NCI-H2107 treated with DMSO at 0.1 percent for 48 hours (cell line): ENCODE measurements at regions not wholly inside any gene's neighbourhood (a gene's known extent, or its start where the extent isn't known, plus 50 kb on each side); places are given as distances from the start of the nearest gene placed in this dataset.
"Not testable (repeated sequence)": the region's sequence is repeated elsewhere in the genome, so short reads cannot be mapped to it uniquely, and the experiment has no call there.

ENCODE experiments used
- DNase-seq: peaks from one replicate; lab custom pipeline; 2025; ENCODE audit not compliant: unreplicated experiment; lab: John Stamatoyannopoulos, UW

DNA sequence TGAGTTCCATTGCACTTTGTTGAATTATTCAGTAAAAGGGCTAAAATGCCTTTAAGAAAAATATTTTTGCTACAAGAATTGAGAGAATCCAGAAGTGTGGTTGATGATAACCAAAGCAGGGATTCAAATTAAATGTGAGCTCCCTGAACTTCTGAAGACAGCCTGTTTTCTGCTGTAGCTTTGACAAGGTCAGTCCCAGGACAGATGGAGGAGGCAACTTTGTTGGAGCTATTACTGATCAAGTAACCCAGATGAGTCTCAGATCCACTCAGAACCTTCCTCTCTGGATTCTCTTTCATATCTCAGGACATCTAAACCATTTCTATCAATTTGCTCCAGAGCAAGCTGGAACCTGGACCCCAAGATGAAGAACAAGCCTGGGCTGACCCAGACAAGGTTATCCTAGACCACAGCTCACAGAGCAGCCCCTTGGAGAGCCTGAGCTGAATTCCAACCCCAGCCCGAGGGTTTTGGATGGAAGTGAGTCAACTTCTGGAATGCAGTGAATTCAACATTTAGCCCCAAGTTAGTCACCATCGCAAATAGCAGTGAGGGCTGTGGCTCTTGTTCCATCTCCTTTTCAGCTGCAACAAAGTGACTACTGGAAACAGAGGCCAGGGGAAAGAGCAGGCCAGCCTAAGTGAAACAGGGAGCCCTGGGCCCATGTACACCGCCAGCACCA, 137.8 kb upstream of the TSC22D1 start:
- no peak for DNase-seq

DNA sequence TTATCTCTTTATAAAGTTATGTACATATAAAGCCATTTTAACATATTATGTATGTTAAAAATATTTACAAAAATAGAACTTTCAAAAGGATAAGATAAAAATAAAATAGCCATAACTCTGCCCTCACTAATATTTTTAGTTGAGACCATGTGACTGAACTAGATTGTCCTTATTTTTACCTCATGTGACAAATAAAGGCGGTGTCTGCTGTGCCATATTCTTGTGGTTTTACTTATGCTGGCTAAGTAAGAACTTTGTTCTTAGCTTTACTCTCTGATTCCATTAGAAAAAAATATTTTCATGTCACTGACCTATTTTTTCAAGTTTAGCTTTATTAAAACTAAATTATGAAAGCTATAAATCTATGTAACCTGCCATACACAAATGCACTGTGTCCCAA, 135.6 kb upstream of the TSC22D1 start:
- no peak for DNase-seq

DNA sequence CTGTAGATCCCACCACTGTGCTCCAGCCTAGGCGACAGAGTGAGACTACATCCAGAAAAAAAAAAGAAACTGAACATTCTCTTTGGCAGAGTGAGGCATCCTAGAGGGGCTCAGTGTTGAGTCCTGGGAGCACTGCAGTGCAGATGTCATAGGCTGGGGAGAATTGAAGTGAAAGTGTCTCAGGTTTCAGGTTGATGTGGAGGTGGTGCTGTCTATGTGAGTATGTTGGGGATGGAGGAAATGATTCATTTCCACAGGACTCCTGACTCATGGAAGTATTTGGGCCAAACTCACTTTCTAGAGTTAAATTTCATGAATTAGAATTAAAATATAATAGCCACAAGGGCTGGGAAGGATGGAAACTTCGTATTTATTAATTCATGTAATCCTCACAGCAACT, 134.4 kb upstream of the TSC22D1 start:
- DNase-seq, result no peak

DNA sequence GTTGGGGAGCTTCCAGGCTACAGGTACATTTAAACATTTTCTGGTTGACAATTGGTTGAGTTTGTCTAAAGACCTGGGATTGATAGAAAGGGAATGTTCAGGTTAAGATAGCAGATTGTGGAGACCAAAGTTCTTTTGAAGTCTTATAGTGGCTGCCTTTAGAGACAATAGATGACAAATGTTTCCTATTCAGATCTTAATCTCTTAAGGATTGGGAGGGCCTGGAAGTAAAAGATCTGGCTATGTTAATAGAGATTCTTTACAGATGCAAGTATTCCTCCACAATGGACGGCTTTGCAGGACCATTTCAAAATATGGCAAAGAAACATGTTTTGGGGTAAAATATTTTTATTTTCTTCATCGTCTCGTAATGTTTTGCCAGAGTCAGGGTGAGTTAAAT, 128.7 kb upstream of the TSC22D1 start:
- not testable (repeated sequence) for DNase-seq

DNA sequence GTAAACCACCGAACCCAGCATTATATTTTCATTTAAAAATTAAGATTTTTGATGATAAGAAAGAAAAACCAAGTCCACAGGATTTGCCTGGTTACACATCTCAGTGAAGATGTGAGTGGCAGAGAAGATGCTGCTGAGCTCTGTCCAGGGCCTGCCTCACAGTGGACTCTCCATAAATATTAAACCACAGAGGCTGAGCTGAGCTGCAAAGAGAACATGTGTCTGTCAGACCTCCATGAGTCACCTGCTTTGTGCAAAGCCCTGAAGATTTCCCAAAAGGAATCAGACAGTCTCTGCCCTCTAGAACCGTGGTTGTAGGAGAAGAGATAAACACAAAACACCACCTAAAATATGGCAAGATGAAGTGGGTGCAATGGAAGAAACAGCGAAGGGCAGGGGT, 127.2 kb upstream of the TSC22D1 start:
- no peak for DNase-seq

DNA sequence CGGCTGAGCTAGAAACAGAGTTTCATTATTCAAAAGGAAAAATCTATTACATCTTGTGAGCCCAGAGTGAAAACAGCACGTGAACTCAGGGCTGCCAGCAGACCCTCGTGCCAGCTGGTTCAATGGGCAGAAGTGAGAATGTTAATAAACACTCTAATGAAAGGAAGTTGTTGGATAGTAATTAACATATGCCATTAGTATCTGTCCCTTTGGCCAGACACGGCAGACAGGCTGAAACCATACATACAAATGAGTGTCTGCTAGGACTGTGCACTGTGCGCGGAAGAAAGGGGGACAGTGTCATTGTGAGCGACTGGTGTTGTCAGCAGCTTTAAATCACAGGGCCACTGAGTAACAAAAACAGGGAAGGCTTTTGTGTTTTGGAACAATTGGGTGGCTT, 121.9 kb upstream of the TSC22D1 start:
- DNase-seq, result no peak

DNA sequence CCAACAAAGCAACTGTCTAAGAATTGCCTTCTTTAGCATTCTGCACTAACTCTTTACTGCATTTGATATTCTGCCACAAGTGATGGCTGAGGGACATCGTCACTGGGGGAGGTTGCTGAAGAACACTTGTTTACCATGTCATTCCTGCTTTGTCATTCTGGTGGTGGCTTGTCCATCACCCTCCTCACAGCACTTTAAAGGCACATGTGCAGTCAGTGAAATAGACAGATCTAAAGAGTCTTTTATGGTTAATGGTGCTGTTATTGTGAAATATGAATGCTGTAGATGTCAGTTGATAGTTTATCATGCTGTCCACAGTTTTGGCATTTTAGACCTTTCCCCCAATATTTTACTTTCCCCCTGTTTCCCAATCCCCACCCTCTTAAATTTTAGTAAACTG, 120.9 kb upstream of the TSC22D1 start:
- DNase-seq, result no peak

DNA sequence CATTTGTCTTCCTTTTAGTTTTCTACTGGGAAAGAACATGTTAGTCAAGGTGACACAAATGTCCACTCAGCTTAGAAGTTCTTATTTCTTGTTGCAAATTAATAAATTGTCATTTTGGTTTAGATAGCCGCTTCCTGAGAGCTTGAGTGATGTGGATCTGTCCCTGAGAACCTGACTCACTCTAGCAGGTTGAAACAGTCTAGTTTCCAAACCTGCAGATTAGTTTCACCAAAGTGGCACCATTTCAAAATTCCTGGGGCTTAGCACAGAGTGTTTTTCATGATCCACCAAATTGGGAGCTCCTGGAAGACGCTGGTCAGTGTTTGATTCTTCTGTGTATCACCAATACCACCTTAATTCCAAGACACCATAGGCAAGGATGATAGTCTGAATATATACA, 119.4 kb upstream of the TSC22D1 start:
- DNase-seq, result no peak

DNA sequence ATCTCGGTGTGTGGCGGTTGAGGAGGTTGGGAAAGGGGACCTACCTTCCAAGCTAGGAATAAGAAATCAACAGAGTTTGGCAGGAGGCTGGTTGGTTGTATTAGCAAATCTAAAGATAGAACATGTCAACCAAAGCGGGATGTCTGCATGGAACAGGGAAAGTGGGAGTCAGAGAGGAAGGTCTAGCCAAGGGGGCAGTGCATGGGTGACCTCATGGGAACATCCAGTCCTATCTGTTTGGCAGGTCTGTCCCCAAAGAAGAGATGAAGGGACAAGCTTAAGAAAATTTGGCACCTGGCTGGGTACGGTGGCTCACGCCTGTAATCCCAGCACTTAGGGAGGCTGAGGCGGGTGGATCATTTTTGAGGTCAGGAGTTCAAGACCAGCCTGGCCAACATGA, 118.7 kb upstream of the TSC22D1 start:
- no peak for DNase-seq

DNA sequence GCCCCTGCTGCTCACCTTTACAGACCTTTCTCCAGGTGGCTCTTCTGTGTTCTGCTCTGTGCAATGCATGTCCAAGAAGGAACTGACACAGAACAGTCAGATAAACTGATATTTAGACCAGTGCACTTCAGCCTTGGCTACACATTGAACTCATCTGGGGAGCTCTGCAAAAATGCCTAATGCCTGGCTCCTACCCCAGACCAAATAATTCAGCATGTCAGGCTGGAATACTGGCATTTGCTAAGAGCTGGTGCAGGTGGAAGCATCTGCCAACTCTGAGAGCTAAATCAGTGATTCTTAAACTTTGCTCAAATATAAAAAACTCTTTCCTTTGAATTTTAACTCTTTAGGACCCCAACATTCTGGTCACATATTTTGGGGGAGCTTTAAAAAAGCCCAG, 118.2 kb upstream of the TSC22D1 start:
- DNase-seq, result no peak

DNA sequence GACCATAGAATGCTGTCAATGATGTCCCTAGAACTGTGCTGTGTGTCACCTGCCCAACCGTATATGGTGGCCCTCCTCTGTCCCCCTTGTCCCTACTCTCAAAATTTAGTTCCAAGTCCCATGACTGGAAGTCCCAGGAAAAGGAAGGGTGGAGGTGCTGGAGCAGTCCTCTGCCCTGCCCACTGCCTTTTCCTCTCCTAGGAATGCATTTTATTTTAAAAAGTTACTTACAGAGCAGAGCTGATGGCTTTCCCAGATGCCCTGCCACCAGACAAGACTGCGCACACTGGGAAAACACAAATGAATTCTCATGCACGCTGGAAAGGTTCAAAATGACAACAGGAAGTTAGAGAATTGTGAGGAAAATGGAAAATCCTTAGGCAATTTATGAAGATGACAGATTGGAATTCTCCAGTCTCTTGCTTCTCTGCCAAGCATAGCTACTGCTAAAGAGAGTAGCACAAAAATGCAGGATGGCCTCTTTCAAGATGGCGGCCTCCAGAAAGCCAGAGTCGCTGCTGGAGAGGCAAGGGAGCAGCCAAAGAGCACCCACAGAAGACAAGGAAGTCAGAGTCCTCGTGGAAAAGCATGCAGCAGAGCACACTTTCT, 117.1 kb upstream of the TSC22D1 start:
- DNase-seq, result no peak

DNA sequence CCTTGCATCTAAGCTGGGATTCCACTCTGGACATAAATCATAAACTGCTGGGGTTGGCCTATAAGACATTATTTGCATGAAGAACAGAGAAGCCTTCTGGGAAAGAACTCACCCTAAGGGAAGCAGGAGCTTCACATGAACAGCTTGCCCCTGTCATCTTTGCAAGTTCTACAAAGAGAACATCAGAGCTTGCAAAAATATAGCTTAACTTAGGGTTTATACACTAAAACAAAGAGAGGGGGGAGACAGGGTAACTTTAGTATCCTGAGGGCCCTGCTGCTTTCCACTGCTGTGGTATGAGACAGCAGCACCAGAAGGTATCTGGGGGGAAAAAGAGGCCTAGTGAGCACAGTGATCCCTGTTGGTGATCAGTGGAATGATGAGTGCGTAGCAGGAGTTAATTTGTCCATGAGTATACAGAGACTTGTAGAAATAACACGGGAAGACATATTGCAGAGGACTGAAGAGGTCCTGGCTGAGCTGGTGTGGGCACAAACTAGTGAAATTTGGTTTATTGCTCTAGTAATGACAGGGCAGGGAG, 116.1 kb upstream of the TSC22D1 start:
- no peak for DNase-seq

DNA sequence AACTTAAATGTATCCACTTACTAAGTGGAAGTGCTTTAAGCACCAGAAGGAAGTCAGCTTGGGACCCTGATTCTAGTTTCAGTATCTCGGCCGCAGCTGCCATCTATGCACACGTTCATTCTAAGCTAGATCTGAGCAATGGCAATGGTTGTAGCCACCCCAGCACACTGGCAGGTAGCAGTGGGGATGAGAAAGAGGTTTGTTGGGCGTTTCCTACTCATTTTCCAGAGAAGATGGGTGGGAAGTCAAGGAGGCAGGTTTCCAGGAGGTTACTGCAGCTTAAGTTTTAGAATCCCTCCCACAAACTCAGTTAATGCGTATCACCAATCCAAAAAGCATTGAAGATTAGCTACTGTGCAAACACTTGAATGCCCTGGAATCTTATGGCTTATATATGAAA, 114.2 kb upstream of the TSC22D1 start:
- DNase-seq, result no peak

DNA sequence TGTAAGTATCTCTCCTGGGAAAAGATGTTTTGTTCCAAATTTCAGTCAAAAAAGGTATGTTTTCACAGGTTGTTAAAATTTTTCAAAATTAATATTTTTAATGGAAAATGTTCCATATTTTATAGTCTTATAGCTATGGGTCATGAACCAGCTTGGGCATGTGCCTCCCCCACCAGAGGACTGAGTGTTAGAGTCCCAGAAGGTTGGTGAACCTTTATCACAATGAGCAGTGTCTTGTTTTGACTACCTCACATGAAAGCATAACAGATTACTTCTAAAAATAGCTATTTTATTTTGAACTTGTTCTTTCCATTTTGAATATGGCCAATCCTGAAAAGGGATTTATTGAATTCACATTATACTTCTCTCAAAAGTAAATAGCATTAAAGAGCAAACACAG, 112.5 kb upstream of the TSC22D1 start:
- no peak for DNase-seq

DNA sequence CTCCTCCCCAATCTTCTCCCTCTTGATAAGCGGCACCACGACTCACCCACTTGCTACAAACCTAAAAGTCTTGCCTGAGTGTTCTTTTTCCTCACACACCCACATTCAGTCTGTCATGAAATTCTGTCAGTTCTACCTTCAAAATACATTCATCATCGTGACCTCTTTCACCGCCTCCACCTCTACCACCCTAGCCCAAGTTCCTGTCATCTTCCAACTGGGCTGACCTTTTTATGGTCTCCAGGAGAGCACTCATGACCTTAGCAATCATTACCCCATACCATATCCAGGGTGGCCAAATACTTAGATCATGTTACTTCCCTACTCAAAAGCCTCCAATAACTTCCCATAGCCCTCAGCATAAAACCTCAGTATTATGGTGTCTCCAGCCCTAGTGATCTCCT, 110.4 kb upstream of the TSC22D1 start:
- DNase-seq, result no peak

DNA sequence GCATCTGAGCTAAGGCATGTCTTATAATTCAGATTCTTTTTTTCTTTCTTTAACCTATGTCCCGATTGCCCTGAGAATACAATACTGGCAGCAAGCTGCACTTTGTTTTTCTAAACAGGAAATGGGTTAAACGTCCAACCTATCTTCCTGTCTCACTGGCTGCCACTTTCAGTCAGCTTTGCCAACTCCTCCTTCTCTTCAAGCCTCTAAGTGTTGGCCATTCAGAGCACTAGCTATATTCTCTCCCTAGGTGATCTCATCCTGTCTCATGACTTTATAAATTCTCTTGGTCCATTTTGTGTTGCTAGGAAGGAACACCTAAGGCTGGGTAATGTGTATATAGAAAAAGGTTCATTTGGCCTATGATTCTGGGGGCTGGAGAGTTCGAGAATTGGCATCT, 109.5 kb upstream of the TSC22D1 start:
- DNase-seq, result no peak

DNA sequence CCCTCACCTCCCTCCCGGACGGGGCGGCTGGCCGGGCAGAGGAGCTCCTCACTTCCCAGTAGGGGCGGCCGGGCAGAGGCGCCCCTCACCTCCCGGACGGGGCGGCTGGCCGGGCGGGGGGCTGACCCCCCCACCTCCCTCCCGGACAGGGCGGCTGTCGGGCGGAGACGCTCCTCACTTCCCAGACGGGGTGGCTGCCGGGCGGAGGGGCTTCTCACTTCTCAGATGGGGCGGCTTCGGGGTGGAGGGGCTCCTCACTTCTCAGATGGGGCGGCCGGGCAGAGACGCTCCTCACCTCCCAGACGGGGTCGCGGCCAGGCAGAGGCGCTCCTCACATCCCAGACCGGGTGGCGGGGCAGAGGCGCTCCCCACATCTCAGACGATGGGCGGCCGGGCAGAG, 106.3 kb upstream of the TSC22D1 start:
- DNase-seq, result not testable (repeated sequence)

DNA sequence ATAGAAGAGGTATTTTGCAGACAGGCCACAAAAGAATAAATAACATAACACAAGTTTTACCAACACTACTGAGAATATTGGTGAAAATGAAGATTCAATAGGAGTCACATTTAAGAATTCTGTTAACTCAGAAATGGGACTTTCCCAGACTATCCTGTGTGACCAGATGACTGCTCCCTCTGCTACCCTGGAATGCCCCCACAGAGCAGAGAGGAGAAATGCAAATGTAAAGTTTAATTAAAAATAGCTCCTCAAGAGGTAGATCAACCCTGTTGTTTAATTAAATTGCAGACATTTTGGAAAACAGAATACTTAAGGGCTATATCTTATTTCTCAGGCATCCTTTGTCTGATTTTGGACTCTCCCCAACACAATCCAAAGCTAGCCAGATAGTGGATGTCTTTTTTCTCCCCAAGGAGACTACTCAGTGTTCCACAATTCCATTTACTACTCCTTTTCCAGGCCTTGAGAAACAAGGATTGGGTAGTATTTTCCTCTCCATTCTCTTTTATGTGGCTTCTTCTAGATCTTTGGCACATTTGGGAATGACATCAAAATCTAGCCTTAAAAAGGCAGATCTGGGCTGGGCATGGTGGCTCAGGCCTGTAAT, 104.7 kb upstream of the TSC22D1 start:
- DNase-seq, result no peak

DNA sequence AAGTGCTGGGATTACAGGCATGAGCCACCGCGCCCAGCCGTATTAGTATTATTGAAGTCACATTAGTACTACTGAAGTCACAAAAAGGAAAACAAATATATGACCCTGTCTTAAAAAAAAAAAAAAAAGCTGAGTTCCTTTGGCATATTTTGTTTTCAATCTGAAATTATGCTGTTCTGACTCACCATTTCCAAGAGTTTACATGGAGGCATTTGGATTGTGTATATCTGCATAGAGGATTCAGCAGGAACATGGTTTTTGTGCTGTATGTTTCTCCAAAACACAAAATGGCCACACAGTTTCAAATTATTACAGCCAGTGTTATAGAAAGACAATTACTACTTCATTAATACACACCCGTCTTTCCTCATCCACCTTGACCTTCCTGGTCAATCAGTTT, 103.5 kb upstream of the TSC22D1 start:
- DNase-seq, result no peak

DNA sequence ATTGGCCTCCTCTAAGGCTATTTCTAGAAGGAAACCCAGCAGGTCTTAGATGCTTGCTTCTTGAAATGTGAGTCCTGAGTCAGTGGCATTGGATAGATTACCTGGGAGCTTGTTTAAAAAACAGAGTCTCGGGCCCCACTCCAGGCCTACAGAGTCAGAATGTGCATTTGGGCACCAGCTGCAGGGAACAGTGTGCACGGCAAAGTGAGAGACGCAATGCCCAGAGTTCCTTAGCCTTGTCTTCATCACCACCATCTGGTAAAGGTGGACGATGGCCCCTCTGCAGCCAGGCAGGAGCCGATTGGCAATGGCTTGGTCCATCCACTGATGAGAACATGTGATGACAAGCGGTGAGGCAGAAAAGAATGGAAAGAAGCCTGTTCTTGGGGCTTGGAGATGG, 102.1 kb upstream of the TSC22D1 start:
- DNase-seq, result no peak

DNA sequence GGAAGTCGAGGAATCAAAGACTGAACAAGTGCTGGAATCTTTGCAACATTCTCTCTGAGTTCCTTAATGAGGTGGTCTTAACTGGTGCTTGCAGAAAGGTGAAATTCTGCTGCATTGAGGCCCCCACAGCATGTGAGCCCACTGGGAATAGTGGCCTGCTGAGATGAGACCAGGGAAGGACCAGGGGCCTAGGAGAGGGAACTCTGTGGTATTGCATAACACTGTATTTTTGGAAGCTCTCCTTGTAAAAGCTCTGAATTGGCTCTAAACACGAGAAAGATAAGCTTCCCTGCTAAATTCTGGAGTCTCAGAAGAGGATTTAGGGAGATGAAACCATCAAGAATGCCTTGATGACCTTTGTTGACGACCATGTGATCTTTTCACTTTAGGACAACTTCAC, 100.4 kb upstream of the TSC22D1 start:
- DNase-seq, result no peak

DNA sequence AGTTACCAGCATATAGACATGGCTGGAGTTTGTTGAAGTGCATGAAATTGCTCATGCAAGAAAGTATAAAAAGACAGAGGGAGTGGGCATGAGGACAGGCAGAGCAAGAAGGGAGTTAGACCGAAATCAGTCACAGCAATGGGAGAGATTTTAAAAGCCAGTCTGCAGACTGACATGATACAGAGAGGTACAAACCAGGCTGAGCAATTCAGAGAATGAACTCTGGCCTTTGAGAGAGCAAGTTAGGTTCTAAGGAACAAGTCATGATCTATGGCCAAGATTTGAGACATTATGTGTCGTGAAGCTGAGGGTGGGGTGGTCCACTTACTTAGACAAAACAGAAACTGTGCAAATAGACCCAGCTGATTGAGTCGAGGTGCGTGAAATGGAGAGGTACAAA, 93.4 kb upstream of the TSC22D1 start:
- DNase-seq, result no peak

DNA sequence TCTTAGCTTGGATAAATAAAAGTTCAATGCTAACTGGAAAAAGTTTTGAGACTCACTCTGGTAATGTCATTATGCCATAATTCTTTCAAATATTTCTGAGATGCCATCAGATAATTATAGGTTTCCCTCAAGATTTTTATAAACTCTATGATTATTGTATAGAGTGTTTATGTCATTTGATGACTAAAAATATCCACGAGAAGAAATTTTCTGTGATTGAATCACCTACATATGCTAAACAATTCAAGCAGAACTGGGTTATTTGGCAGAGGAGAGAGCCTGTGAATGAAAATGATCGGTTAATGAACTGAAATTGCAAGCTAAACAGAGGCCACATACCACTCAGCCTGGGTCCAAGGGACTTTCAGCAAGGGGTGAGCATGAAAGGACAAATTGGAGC, 92.6 kb upstream of the TSC22D1 start:
- no peak for DNase-seq
